ENCODE measurements at regions not wholly inside any gene's neighbourhood (a gene's known extent, or its start where the extent isn't known, plus 50 kb on each side); places are given as distances from the start of the nearest gene placed in this dataset.

DNA sequence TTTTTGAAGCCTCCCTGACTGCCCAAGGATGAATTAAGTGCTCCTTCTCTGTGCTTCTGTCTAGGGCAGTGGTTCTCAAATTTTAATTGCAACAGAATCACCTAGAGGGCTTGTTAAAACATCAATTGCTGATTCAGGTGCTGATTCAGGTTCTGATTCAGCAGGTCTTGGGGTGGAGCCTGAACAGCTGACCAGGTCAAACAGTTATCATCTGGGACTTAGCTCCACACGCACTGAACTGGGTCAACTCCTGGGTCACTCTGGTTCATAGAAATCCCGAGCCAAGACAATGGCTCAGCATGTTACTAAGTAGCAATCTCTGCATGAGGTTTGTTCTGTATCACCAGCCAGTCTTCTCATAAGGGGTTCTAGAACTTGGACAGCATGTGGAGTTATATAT, 192.3 kb downstream of the GJA1 start:
- TF ChIP-seq, protein P1, sequence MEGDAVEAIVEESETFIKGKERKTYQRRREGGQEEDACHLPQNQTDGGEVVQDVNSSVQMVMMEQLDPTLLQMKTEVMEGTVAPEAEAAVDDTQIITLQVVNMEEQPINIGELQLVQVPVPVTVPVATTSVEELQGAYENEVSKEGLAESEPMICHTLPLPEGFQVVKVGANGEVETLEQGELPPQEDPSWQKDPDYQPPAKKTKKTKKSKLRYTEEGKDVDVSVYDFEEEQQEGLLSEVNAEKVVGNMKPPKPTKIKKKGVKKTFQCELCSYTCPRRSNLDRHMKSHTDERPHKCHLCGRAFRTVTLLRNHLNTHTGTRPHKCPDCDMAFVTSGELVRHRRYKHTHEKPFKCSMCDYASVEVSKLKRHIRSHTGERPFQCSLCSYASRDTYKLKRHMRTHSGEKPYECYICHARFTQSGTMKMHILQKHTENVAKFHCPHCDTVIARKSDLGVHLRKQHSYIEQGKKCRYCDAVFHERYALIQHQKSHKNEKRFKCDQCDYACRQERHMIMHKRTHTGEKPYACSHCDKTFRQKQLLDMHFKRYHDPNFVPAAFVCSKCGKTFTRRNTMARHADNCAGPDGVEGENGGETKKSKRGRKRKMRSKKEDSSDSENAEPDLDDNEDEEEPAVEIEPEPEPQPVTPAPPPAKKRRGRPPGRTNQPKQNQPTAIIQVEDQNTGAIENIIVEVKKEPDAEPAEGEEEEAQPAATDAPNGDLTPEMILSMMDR (IDR thresholded peaks at IDR 0.05) = no peak
- TF ChIP-seq ZFX (IDR thresholded peaks at IDR 0.05; ENCODE audit: borderline replicate concordance) = no peak
